ENCODE measurements at regions not wholly inside any gene's neighbourhood (a gene's known extent, or its start where the extent isn't known, plus 50 kb on each side); places are given as distances from the start of the nearest gene placed in this dataset.

GRCh38 chr2:217681791-217682190 is 321.0 kb downstream of the TNS1 start:
- no peak for DNase-seq
- no peaks in the 10 kb centered on the region for H3K27me3 Mint-ChIP-seq (ENCODE audit: unreplicated experiment)
- H3K4me3 Mint-ChIP-seq (ENCODE audit: unreplicated experiment) = no peak overlapping the region
- no peaks in the 10 kb centered on the region for H3K36me3 Mint-ChIP-seq (ENCODE audit: unreplicated experiment)
- H3K4me1 Mint-ChIP-seq (ENCODE audit: low read depth, unreplicated experiment) = peaks cover 3% of the 10 kb centered on the region
- TF ChIP-seq CTCF (IDR thresholded peaks at IDR 0.05; ENCODE audit: partially characterized antibody, unreplicated experiment) = no peak
- no peak overlapping the region for H3K27ac Mint-ChIP-seq (ENCODE audit: unreplicated experiment)
- no peaks in the 10 kb centered on the region for H3K9me3 Mint-ChIP-seq (ENCODE audit: unreplicated experiment)

- Mint-ChIP-seq H3K4me1 (ENCODE audit: low read depth, unreplicated experiment) (peaks cover 2% of the 10 kb centered on the region), H3K9me3 (ENCODE audit: unreplicated experiment) (no peaks in the 10 kb centered on the region), H3K27me3 (ENCODE audit: unreplicated experiment) (no peaks in the 10 kb centered on the region), H3K36me3 (ENCODE audit: unreplicated experiment) (no peaks in the 10 kb centered on the region), H3K4me3 (ENCODE audit: unreplicated experiment) (no peak overlapping the region), H3K27ac (ENCODE audit: unreplicated experiment) (no peak overlapping the region)
- no peak for DNase-seq
- TF ChIP-seq CTCF (IDR thresholded peaks at IDR 0.05; ENCODE audit: partially characterized antibody, unreplicated experiment) = no peak
Observed at GRCh38 chr2:217680381-217680780, 322.4 kb downstream of the TNS1 start.

GRCh38 chr2:217673627-217674026 is 329.2 kb downstream of the TNS1 start:
- Mint-ChIP-seq H3K9me3 (ENCODE audit: unreplicated experiment) (no peaks in the 10 kb centered on the region), H3K4me3 (ENCODE audit: unreplicated experiment) (no peak overlapping the region), H3K36me3 (ENCODE audit: unreplicated experiment) (no peaks in the 10 kb centered on the region), H3K27me3 (ENCODE audit: unreplicated experiment) (no peaks in the 10 kb centered on the region), H3K27ac (ENCODE audit: unreplicated experiment) (no peak overlapping the region), H3K4me1 (ENCODE audit: low read depth, unreplicated experiment) (peaks cover 13% of the 10 kb centered on the region)
- no peak for TF ChIP-seq CTCF (IDR thresholded peaks at IDR 0.05; ENCODE audit: partially characterized antibody, unreplicated experiment)
- no peak for DNase-seq

GRCh38 chr2:217672472-217672871 is 330.3 kb downstream of the TNS1 start:
- Mint-ChIP-seq H3K9me3 (ENCODE audit: unreplicated experiment) (no peaks in the 10 kb centered on the region), H3K4me3 (ENCODE audit: unreplicated experiment) (no peak overlapping the region), H3K36me3 (ENCODE audit: unreplicated experiment) (no peaks in the 10 kb centered on the region), H3K27me3 (ENCODE audit: unreplicated experiment) (peaks cover 3% of the 10 kb centered on the region), H3K27ac (ENCODE audit: unreplicated experiment) (no peak overlapping the region), H3K4me1 (ENCODE audit: low read depth, unreplicated experiment) (peaks cover 13% of the 10 kb centered on the region)
- DNase-seq = no peak
- no peak for TF ChIP-seq CTCF (IDR thresholded peaks at IDR 0.05; ENCODE audit: partially characterized antibody, unreplicated experiment)

GRCh38 chr2:217671871-217672270 is 330.9 kb downstream of the TNS1 start:
- Mint-ChIP-seq H3K4me3 (ENCODE audit: unreplicated experiment) (no peak overlapping the region), H3K27me3 (ENCODE audit: unreplicated experiment) (peaks cover 4% of the 10 kb centered on the region), H3K9me3 (ENCODE audit: unreplicated experiment) (no peaks in the 10 kb centered on the region), H3K36me3 (ENCODE audit: unreplicated experiment) (no peaks in the 10 kb centered on the region), H3K4me1 (ENCODE audit: low read depth, unreplicated experiment) (peaks cover 13% of the 10 kb centered on the region), H3K27ac (ENCODE audit: unreplicated experiment) (no peak overlapping the region)
- no peak for DNase-seq
- no peak for TF ChIP-seq CTCF (IDR thresholded peaks at IDR 0.05; ENCODE audit: partially characterized antibody, unreplicated experiment)

Measured in glutamatergic neuron (in vitro differentiated cells).